ENCODE measurements at regions not wholly inside any gene's neighbourhood (a gene's known extent, or its start where the extent isn't known, plus 50 kb on each side); places are given as distances from the start of the nearest gene placed in this dataset.
"Not testable (repeated sequence)": the region's sequence is repeated elsewhere in the genome, so short reads cannot be mapped to it uniquely, and the experiment has no call there.

GRCh38 chr15:35958975-35959374 is 413.0 kb upstream of the DPH6 start:
- TF ChIP-seq POLR2A (IDR thresholded peaks at IDR 0.05) = no peak
- TF ChIP-seq, protein P1, sequence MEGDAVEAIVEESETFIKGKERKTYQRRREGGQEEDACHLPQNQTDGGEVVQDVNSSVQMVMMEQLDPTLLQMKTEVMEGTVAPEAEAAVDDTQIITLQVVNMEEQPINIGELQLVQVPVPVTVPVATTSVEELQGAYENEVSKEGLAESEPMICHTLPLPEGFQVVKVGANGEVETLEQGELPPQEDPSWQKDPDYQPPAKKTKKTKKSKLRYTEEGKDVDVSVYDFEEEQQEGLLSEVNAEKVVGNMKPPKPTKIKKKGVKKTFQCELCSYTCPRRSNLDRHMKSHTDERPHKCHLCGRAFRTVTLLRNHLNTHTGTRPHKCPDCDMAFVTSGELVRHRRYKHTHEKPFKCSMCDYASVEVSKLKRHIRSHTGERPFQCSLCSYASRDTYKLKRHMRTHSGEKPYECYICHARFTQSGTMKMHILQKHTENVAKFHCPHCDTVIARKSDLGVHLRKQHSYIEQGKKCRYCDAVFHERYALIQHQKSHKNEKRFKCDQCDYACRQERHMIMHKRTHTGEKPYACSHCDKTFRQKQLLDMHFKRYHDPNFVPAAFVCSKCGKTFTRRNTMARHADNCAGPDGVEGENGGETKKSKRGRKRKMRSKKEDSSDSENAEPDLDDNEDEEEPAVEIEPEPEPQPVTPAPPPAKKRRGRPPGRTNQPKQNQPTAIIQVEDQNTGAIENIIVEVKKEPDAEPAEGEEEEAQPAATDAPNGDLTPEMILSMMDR (IDR thresholded peaks at IDR 0.05) = no peak
- DNase-seq (ENCODE audit: low spot score in 2 of 2) = no peak
- intact Hi-C loops (cut with DNase I; ENCODE audit: low total_unique reads) = no loop called here
- H3K4me3 ChIP-seq (ENCODE audit: low read depth, poor library complexity, severe bottlenecking) = no peak overlapping the region
- WGBS, 2 donors = 31 to 33% methylated on average over 2 of the region's 2 CpGs

DNA sequence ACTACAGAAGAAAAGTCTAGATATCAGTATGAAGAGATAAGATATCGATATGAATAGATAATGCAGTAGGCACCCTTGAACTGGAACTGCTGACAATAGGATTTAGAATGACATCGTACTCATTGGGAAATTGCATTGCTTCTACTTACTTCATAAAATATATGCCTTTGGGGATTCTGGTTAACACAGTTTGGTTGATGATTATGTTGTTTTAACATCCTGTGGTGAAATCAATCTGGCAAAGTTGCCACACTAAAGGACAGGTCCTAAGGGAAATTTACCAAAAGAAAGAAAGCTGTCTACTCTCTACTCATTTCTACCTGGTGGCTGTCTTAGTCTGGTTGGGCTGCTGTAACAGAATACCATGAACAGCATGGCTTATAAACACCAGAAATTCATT is 417.4 kb upstream of the DPH6 start:
- TF ChIP-seq POLR2A (IDR thresholded peaks at IDR 0.05) = no peak
- TF ChIP-seq, protein P1 (IDR thresholded peaks at IDR 0.05) = no peak
- intact Hi-C loops (cut with DNase I; ENCODE audit: low total_unique reads) = no loop called here
- 80 to 83% methylated on average over 2 of the region's 2 CpGs for WGBS, 2 donors
- no peak overlapping the region for H3K4me3 ChIP-seq (ENCODE audit: low read depth, poor library complexity, severe bottlenecking)
- no peak for DNase-seq (ENCODE audit: low spot score in 2 of 2)

DNA sequence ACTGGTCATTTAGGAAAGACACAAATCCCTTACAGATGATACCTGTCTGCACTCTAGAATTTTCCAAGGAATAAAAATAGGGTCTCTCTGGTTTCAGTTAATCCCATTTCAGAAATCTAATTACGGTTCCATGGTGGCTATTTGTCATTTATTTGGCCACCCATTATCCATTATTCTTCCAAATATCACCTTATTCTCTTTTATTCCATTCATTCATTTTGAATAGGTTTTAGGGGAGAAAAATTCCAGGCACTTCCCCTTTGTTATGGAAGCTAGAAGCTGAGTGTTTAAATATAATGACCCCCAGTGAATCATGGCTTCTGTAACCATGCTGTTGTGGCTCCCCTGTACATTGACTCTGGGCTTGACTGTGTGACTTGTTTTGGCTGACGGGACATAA is 420.8 kb upstream of the DPH6 start:
- no peak for DNase-seq (ENCODE audit: low spot score in 2 of 2)
- 81 to 84% methylated on average over 2 of the region's 2 CpGs for WGBS, 2 donors
- no peak overlapping the region for H3K4me3 ChIP-seq (ENCODE audit: low read depth, poor library complexity, severe bottlenecking)
- intact Hi-C loops (cut with DNase I; ENCODE audit: low total_unique reads) = no loop called here
- TF ChIP-seq, protein P1 (IDR thresholded peaks at IDR 0.05) = no peak
- no peak for TF ChIP-seq POLR2A (IDR thresholded peaks at IDR 0.05)

DNA sequence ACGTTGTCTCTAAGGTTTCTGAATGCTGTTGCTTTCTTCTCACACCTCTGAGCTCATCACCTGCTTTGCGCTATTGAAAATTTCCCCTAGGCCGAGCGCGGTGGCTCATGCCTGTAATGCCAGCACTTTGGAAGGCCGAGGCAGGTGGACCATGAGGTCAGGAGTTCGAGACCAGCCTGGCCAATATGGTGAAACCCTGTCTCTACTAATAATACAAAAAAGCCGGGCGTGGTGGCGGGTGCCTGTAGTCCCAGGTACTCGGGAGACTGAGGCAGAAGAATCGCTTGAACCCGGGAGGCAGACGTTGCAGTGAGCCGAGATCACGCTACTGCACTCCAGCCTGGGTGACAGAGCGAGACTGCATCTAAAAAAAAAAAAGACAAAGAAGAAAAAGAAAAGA is 422.0 kb upstream of the DPH6 start:
- H3K4me3 ChIP-seq (ENCODE audit: low read depth, poor library complexity, severe bottlenecking); DNase-seq (ENCODE audit: low spot score in 2 of 2); intact Hi-C loops (cut with DNase I; ENCODE audit: low total_unique reads): not testable (repeated sequence)
- 88 to 97% methylated on average over 17 of the region's 17 CpGs for WGBS, 2 donors

DNA sequence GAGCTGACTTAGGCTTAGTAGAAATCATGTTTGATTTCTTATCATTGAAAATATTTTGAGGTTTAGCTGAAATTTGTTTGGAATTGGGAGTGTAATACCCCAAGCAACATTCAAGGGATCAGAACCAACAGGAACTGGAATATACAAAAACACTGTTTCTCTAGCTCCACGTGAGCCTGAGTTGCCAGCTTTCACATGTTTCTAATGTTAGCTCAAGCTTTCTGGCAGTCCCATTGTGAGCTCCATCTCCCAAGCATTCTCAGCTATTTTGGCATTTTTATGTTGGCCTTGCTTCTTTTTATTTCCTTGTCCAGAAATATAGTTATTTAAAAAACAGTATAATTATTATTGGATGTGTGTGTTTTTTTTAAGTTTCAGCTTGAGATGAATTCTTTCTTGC is 427.1 kb upstream of the DPH6 start:
- no peak for TF ChIP-seq POLR2A (IDR thresholded peaks at IDR 0.05)
- TF ChIP-seq, protein P1 (IDR thresholded peaks at IDR 0.05) = no peak
- intact Hi-C loops (cut with DNase I; ENCODE audit: low total_unique reads) = no loop called here
- DNase-seq (ENCODE audit: low spot score in 2 of 2) = no peak
- WGBS, 2 donors = 49 to 51% methylated on average over 1 of the region's 1 CpG
- H3K4me3 ChIP-seq (ENCODE audit: low read depth, poor library complexity, severe bottlenecking) = no peak overlapping the region

- no peak for TF ChIP-seq POLR2A (IDR thresholded peaks at IDR 0.05)
- TF ChIP-seq, protein P1 (IDR thresholded peaks at IDR 0.05) = no peak
- no peak for DNase-seq (ENCODE audit: low spot score in 2 of 2)
- intact Hi-C loops (cut with DNase I; ENCODE audit: low total_unique reads) = no loop called here
- no peak overlapping the region for H3K4me3 ChIP-seq (ENCODE audit: low read depth, poor library complexity, severe bottlenecking)
- 57 to 64% methylated on average over 3 of the region's 3 CpGs for WGBS, 2 donors
Observed at GRCh38 chr15:35974052-35974451, 428.1 kb upstream of the DPH6 start.

Data from lower leg skin (tissue), 4 donors.